Activated CD4-positive, alpha-beta T cell treated with anti-CD3 and anti-CD28 coated beads, Interleukin-10, Interleukin-2, amounts not matched to agents 100 ng/mL and 50 ng/mL, durations not matched to agents 16 hours and 8 hours (primary cell): ENCODE measurements at regions not wholly inside any gene's neighbourhood (a gene's known extent, or its start where the extent isn't known, plus 50 kb on each side); places are given as distances from the start of the nearest gene placed in this dataset.
"Not testable (repeated sequence)": the region's sequence is repeated elsewhere in the genome, so short reads cannot be mapped to it uniquely, and the experiment has no call there.

Experiments
- DNase-seq: peaks from one replicate; pipeline ENCODE4 v3.0.0-alpha.2; 2020

DNA sequence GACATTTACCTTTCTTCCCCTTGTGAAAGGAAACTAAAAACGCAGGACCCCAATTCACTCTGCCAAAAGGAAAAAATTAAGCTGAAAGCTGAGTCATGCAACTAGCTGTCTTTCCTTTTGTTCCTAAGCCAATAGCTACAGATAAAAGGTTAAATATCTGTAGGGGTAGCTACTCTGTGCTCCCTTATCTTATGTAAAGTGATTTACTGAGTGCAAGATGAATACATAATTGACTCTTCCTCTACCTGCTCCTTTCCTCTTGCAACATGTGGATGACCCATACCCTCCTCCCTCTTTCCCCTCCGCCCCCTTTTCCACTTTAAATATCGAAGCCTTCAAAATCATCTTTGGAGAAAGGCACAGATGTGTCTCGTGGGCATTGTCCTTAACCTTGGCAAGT lies 68.0 kb upstream of the ZNF157 start:
- no peak for DNase-seq

DNA sequence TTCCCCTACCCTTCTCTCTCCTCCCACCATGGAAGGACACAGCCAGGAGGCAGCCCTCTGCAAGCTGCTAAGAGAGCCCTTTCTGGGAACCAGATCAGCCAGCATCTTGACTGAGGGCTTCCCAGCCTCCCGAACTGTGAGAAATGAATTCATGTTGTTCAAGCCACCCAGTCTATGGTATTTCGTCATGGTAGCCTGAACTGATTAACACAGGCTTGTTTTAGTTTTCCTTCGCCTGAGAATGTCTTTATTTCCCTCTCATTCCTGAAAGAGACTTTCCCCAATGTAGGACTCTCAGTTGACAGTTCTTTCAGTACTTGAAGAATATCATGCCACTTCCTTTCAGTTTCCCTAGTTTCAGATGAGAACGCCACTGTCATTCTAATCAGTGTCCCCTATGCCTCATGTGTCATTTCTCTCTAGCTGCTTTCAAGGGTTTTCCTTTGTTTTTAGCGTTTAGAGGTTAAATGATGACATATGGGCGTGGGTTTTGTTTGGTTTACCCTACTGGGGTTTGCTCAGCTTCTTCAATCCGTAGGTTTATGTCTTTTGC lies 63.8 kb upstream of the ZNF157 start:
- not testable (repeated sequence) for DNase-seq

DNA sequence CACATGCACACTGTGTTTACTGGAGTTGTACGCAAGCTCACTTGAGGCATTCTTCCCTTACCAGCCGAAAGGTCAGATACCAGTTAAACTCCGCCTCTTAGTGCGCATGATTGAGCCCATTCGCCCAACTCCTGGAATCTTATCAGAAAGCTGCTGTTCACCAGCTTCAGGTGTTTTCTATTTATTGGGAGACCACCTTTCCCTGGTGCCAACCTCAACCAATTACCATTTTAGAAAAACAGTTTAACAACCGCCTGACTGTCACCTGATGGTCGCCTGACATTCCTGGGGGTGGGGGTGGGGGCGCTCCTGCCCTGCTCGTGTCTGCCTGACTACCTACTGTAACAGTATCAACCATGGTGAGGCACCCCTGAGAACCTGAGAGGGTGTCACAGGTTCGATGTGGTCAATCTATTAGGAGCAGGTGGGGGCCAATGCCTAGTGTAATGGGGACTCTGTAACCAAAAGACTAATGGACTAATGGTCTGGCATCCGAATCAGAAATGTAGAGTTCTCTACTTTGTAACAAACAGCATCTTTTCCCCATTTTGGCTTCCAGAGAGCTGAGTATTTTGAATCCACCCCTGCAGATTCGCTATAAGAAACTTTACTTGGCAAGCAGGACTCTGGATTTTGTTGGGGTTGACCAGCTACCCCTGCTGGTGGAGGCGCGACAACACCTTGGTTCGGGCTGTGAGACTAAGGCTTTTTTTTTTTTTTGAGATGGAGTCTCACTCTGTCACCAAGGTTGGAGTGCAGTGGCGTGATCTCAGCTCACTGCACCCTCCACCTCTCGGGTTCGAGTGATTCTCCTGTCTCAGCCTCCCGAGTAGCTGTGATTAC lies 58.2 kb upstream of the ZNF157 start:
- peak; percentile 61 for DNase-seq

DNA sequence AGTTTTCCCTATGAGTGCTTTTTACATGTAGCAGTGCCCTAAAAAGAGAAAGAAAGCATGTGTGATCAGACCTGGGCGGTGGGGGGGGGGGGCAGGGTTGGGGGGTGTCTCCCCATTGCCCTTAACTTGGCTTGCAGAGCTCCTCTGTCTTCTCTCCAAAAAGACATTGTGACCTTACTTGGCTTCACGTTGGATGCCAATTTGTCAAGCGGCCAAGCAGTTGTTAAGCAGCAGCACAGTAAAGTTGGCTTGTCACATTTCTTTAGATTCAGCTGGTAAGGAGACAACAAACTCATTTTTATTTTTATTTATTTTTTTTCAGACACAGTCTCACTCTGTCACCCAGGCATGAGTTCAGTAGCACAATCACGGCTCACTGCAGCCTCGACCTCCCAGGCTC lies 57.3 kb upstream of the ZNF157 start:
- no peak for DNase-seq

DNA sequence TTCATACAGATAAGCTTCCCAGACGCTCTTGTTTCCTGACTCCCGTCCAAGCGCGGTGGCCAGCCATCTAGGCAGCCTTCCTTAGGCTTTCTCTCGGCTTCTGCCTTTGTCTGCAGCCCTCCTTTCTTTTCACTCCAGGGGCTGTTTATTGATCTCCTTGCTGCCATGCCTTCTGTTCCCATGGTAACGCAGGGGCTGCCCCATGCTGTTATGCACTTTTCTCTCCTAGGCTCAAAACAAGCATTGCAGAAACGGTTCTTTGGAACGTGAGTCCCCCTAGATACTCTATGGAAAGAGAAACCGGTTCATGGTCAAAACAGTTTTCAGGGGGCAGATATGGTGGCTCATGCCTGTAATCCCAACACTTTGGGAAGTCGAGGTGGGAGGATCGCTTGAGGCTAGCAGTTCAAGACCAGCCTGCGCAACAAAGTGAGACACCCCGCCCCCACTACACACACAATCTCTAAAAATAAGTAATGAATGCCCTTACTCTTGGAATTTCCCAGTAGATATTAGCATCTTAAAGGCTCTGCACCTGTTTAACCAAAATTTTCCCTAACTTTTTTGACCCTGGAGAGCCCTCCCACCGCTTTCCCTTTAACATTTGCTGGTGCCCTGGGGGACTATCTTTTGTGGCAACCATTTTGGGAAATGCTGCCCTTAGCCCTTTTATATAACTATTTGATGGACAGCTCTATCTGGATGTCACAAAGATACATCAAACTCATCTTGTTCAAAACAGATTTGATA lies 53.9 kb upstream of the ZNF157 start:
- DNase-seq, result no peak
